ENCODE measurements at regions not wholly inside any gene's neighbourhood (a gene's known extent, or its start where the extent isn't known, plus 50 kb on each side); places are given as distances from the start of the nearest gene placed in this dataset.

GRCh38 chr5:168012006-168012405, 279.4 kb upstream of the WWC1 start:
- no peaks in the 10 kb centered on the region for H3K9me3 ChIP-seq
- intact Hi-C loops (cut with DNase I): no loop called here
- no peak overlapping the region for H3K4me3 ChIP-seq
- WGBS, 2 donors: 57 to 67% methylated on average over 5 of the region's 5 CpGs
- TF ChIP-seq POLR2A (IDR thresholded peaks at IDR 0.05) (no peak), CTCF (IDR thresholded peaks at IDR 0.05) (no peak)
- no peak for DNase-seq
- H3K36me3 ChIP-seq (replicated peaks in 1 of 2; ENCODE audit: insufficient read depth in 1 of 2, low read depth in 2 of 2): no peaks in the 10 kb centered on the region
- no peak overlapping the region for H3K27ac ChIP-seq
- H3K27me3 ChIP-seq: no peaks in the 10 kb centered on the region
- no peaks in the 10 kb centered on the region for H3K4me1 ChIP-seq
- ATAC-seq: no peak

- no peaks in the 10 kb centered on the region for H3K27me3 ChIP-seq
- DNase-seq: no peak
- TF ChIP-seq POLR2A (IDR thresholded peaks at IDR 0.05) (no peak), CTCF (IDR thresholded peaks at IDR 0.05) (no peak)
- no peak for ATAC-seq
- intact Hi-C loops (cut with DNase I): no loop called here
- no peak overlapping the region for H3K27ac ChIP-seq
- H3K9me3 ChIP-seq: no peaks in the 10 kb centered on the region
- H3K4me1 ChIP-seq: no peaks in the 10 kb centered on the region
- WGBS, 2 donors: 79% methylated on average over 4 of the region's 4 CpGs
- H3K4me3 ChIP-seq: no peak overlapping the region
- H3K36me3 ChIP-seq (replicated peaks in 1 of 2; ENCODE audit: insufficient read depth in 1 of 2, low read depth in 2 of 2): no peaks in the 10 kb centered on the region
Observed at GRCh38 chr5:168013546-168013945, 277.9 kb upstream of the WWC1 start.

- no peak overlapping the region for H3K27ac ChIP-seq
- ATAC-seq (no peak), DNase-seq (no peak)
- intact Hi-C loops (cut with DNase I): no loop called here
- TF ChIP-seq CTCF (IDR thresholded peaks at IDR 0.05): no peak
- TF ChIP-seq POLR2A (IDR thresholded peaks at IDR 0.05): no peak
- no peak overlapping the region for H3K4me3 ChIP-seq
- H3K27me3 ChIP-seq: no peaks in the 10 kb centered on the region
- 77 to 86% methylated on average over 5 of the region's 5 CpGs for WGBS, 2 donors
- H3K9me3 ChIP-seq: no peaks in the 10 kb centered on the region
- no peaks in the 10 kb centered on the region for H3K36me3 ChIP-seq (replicated peaks in 1 of 2; ENCODE audit: insufficient read depth in 1 of 2, low read depth in 2 of 2)
- no peaks in the 10 kb centered on the region for H3K4me1 ChIP-seq
Observed at GRCh38 chr5:168014433-168015123, 276.9 kb upstream of the WWC1 start.

GRCh38 chr5:168015506-168015905, 275.9 kb upstream of the WWC1 start:
- TF ChIP-seq POLR2A (IDR thresholded peaks at IDR 0.05): no peak
- TF ChIP-seq CTCF (IDR thresholded peaks at IDR 0.05): no peak
- intact Hi-C loops (cut with DNase I): no loop called here
- no peaks in the 10 kb centered on the region for H3K27me3 ChIP-seq
- H3K27ac ChIP-seq: no peak overlapping the region
- ATAC-seq: no peak
- no peak overlapping the region for H3K4me3 ChIP-seq
- H3K4me1 ChIP-seq: no peaks in the 10 kb centered on the region
- no peaks in the 10 kb centered on the region for H3K9me3 ChIP-seq
- DNase-seq: no peak
- H3K36me3 ChIP-seq (replicated peaks in 1 of 2; ENCODE audit: insufficient read depth in 1 of 2, low read depth in 2 of 2): no peaks in the 10 kb centered on the region
- WGBS, 2 donors: 67 to 77% methylated on average over 7 of the region's 7 CpGs

GRCh38 chr5:168017313-168017712, 274.1 kb upstream of the WWC1 start:
- H3K36me3 ChIP-seq (replicated peaks in 1 of 2; ENCODE audit: insufficient read depth in 1 of 2, low read depth in 2 of 2): no peaks in the 10 kb centered on the region
- DNase-seq (no peak), ATAC-seq (no peak)
- intact Hi-C loops (cut with DNase I): no loop called here
- no peaks in the 10 kb centered on the region for H3K27me3 ChIP-seq
- no peak overlapping the region for H3K27ac ChIP-seq
- H3K4me3 ChIP-seq: no peak overlapping the region
- no peaks in the 10 kb centered on the region for H3K4me1 ChIP-seq
- WGBS, 2 donors: 51 to 59% methylated on average over 3 of the region's 3 CpGs
- no peaks in the 10 kb centered on the region for H3K9me3 ChIP-seq
- TF ChIP-seq POLR2A (IDR thresholded peaks at IDR 0.05) (no peak), CTCF (IDR thresholded peaks at IDR 0.05) (no peak)
